ENCODE measurements at regions not wholly inside any gene's neighbourhood (a gene's known extent, or its start where the extent isn't known, plus 50 kb on each side); places are given as distances from the start of the nearest gene placed in this dataset.
A peak's percentile ranks its signal among the peaks of the same experiment; 100 is the strongest.

GRCh38 chr14:22489244-22489545, 99.8 kb downstream of the DAD1 start (continued):
- TF ChIP-seq PRDM15 (CRISPR knock-in tag; IDR thresholded peaks at IDR 0.05) (no peak; the same call in 1 of the 2 replicates), IKZF2 (IDR thresholded peaks at IDR 0.05) (no peak; a peak in 1 of 4 replicates), SRF (IDR thresholded peaks at IDR 0.05; ENCODE audit: low read depth in 2 of 2, low read length in 2 of 2) (no peak), EED (IDR thresholded peaks at IDR 0.05; ENCODE audit: low read depth) (no peak), ZBTB40 (IDR thresholded peaks at IDR 0.05; ENCODE audit: borderline replicate concordance) (no peak), RAD21 (IDR thresholded peaks at IDR 0.05; ENCODE audit: insufficient read depth, low read depth, low read length) (peak; percentile 48; the same call in 1 of the 2 replicates), NBN (IDR thresholded peaks at IDR 0.05) (no peak), CEBPB (IDR thresholded peaks at IDR 0.05; ENCODE audit: borderline replicate concordance in 1 of 2, low read depth in 2 of 2, low read length in 2 of 2) (no peak), TAF1 (IDR thresholded peaks at IDR 0.05; ENCODE audit: borderline replicate concordance, low read depth, low read length) (0 out of 2 replicates have a peak, but pooled peaks have one; percentile 11), CREM (IDR thresholded peaks at IDR 0.05; ENCODE audit: low read depth) (no peak), CREB1 (IDR thresholded peaks at IDR 0.05; ENCODE audit: low read depth) (no peak), NFYB (IDR thresholded peaks at IDR 0.05; ENCODE audit: insufficient read depth, low read depth, low read length) (no peak)
- TF ChIP-seq, protein P1, sequence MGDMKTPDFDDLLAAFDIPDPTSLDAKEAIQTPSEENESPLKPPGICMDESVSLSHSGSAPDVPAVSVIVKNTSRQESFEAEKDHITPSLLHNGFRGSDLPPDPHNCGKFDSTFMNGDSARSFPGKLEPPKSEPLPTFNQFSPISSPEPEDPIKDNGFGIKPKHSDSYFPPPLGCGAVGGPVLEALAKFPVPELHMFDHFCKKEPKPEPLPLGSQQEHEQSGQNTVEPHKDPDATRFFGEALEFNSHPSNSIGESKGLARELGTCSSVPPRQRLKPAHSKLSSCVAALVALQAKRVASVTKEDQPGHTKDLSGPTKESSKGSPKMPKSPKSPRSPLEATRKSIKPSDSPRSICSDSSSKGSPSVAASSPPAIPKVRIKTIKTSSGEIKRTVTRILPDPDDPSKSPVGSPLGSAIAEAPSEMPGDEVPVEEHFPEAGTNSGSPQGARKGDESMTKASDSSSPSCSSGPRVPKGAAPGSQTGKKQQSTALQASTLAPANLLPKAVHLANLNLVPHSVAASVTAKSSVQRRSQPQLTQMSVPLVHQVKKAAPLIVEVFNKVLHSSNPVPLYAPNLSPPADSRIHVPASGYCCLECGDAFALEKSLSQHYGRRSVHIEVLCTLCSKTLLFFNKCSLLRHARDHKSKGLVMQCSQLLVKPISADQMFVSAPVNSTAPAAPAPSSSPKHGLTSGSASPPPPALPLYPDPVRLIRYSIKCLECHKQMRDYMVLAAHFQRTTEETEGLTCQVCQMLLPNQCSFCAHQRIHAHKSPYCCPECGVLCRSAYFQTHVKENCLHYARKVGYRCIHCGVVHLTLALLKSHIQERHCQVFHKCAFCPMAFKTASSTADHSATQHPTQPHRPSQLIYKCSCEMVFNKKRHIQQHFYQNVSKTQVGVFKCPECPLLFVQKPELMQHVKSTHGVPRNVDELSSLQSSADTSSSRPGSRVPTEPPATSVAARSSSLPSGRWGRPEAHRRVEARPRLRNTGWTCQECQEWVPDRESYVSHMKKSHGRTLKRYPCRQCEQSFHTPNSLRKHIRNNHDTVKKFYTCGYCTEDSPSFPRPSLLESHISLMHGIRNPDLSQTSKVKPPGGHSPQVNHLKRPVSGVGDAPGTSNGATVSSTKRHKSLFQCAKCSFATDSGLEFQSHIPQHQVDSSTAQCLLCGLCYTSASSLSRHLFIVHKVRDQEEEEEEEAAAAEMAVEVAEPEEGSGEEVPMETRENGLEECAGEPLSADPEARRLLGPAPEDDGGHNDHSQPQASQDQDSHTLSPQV (IDR thresholded peaks at IDR 0.05): no peak
- TF ChIP-seq, protein P2, sequence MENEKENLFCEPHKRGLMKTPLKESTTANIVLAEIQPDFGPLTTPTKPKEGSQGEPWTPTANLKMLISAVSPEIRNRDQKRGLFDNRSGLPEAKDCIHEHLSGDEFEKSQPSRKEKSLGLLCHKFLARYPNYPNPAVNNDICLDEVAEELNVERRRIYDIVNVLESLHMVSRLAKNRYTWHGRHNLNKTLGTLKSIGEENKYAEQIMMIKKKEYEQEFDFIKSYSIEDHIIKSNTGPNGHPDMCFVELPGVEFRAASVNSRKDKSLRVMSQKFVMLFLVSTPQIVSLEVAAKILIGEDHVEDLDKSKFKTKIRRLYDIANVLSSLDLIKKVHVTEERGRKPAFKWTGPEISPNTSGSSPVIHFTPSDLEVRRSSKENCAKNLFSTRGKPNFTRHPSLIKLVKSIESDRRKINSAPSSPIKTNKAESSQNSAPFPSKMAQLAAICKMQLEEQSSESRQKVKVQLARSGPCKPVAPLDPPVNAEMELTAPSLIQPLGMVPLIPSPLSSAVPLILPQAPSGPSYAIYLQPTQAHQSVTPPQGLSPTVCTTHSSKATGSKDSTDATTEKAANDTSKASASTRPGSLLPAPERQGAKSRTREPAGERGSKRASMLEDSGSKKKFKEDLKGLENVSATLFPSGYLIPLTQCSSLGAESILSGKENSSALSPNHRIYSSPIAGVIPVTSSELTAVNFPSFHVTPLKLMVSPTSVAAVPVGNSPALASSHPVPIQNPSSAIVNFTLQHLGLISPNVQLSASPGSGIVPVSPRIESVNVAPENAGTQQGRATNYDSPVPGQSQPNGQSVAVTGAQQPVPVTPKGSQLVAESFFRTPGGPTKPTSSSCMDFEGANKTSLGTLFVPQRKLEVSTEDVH (IDR thresholded peaks at IDR 0.05; ENCODE audit: low read depth, partially characterized antibody): no peak
